K562 (cell line): ENCODE measurements at regions not wholly inside any gene's neighbourhood (a gene's known extent, or its start where the extent isn't known, plus 50 kb on each side); places are given as distances from the start of the nearest gene placed in this dataset.

Experiments used
- EZH2 ChIP-seq: IDR thresholded peaks from 2 replicates; pipeline ENCODE4 v1.6.1; 2012; ENCODE audit warnings: low read depth, mild to moderate bottlenecking, inconsistent platforms, low read length, borderline replicate concordance
- MNT ChIP-seq, 2 experiments: fragments of 450-650 bp; conservative IDR thresholded peaks; 2 replicates each; pipeline ENCODE4 v1.6.1; 2017; ENCODE audit warnings: mild to moderate bottlenecking in 2 of 2, moderate library complexity in 2 of 2
- POLR2A ChIP-seq: fragments of 450-650 bp; conservative IDR thresholded peaks from 2 replicates; pipeline ENCODE4 v1.6.1; 2016
- SMAD3 ChIP-seq: fragments of 450-650 bp; formaldehyde crosslinking; conservative IDR thresholded peaks from 2 replicates; pipeline ENCODE4 v1.4.0; 2020; ENCODE audit warnings: mild to moderate bottlenecking
- ZNF780A ChIP-seq: fragments of 250-450 bp; sonication (Bioruptor Pico); IDR thresholded peaks from 2 replicates; pipeline ENCODE4 v1.5.0; 2021; ENCODE audit warnings: mild to moderate bottlenecking

DNA sequence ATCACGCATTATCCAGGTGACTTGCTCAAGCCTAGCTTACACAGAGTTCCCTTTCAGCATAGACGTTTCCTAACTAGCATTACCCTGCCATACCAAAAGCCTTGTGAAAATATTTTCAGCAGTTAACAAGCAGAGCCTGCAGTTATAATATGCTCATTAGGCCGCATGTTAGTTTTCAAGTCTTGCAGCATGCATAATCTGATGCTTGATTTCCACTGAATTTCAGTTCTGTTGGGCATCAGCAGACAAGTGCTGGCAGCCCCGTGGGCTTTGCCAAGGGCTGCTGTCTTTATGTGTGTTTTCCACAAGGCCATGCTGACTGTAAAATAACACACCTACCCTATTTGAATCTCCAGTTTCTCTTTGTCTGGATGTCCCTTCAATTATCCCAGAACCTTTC lies 491.0 kb upstream of the WWC1 start:
- no peak for TF ChIP-seq MNT (conservative IDR thresholded peaks at IDR 0.05)
- no peak for TF ChIP-seq SMAD3 (CRISPR knock-in tag)
- TF ChIP-seq POLR2A: no peak
- no peak for TF ChIP-seq ZNF780A (CRISPR knock-in tag)
- no peak for TF ChIP-seq EZH2
